ENCODE measurements at regions not wholly inside any gene's neighbourhood (a gene's known extent, or its start where the extent isn't known, plus 50 kb on each side); places are given as distances from the start of the nearest gene placed in this dataset.

- Histone ChIP-seq H3K9me2 (replicated peaks; ENCODE audit: control insufficient read depth, low read length) (no peaks in the 10 kb centered on the region), H3K36me3 (ENCODE audit: control insufficient read depth, low read length) (no peaks in the 10 kb centered on the region), H3K4me2 (ENCODE audit: low read length) (no peak overlapping the region), H3K27me3 (ENCODE audit: control insufficient read depth, low read length) (no peaks in the 10 kb centered on the region), H3K4me3 (ENCODE audit: low read length) (no peak overlapping the region), H3K79me2 (ENCODE audit: control insufficient read depth, low read length) (no peaks in the 10 kb centered on the region), H3K27ac (ENCODE audit: low read depth, low read length) (no peak overlapping the region), H3K9me3 (ENCODE audit: control insufficient read depth, insufficient read depth, low read length) (no peaks in the 10 kb centered on the region), H3F3A (ENCODE audit: control insufficient read depth, insufficient read depth) (no peaks in the 10 kb centered on the region), H4K20me1 (ENCODE audit: control insufficient read depth, insufficient read depth, low read depth, low read length) (no peaks in the 10 kb centered on the region), H3K4me1 (ENCODE audit: control insufficient read depth, low read length) (no peaks in the 10 kb centered on the region; the same call in 1 of the 2 replicates)
- TF ChIP-seq EZH2phosphoT487 (IDR thresholded peaks at IDR 0.05; ENCODE audit: borderline replicate concordance, low read length) (no peak), CTCF (IDR thresholded peaks at IDR 0.05; ENCODE audit: low read depth, low read length, poor library complexity, severe bottlenecking) (no peak)
These were observed 120.5 kb upstream of the ADAMTSL1 start for GRCh38 chr9:18353473-18353872.

- Histone ChIP-seq H4K20me1 (ENCODE audit: control insufficient read depth, insufficient read depth, low read depth, low read length) (no peaks in the 10 kb centered on the region), H3K36me3 (ENCODE audit: control insufficient read depth, low read length) (no peaks in the 10 kb centered on the region), H3K9me2 (replicated peaks; ENCODE audit: control insufficient read depth, low read length) (no peaks in the 10 kb centered on the region), H3K9me3 (ENCODE audit: control insufficient read depth, insufficient read depth, low read length) (no peaks in the 10 kb centered on the region), H3K27ac (ENCODE audit: low read depth, low read length) (no peak overlapping the region), H3K4me1 (ENCODE audit: control insufficient read depth, low read length) (peaks cover 15% of the 10 kb centered on the region), H3K4me2 (ENCODE audit: low read length) (no peak overlapping the region), H3F3A (ENCODE audit: control insufficient read depth, insufficient read depth) (no peaks in the 10 kb centered on the region), H3K27me3 (ENCODE audit: control insufficient read depth, low read length) (no peaks in the 10 kb centered on the region), H3K79me2 (ENCODE audit: control insufficient read depth, low read length) (no peaks in the 10 kb centered on the region), H3K4me3 (ENCODE audit: low read length) (no peak overlapping the region)
- no peak for TF ChIP-seq EZH2phosphoT487 (IDR thresholded peaks at IDR 0.05; ENCODE audit: borderline replicate concordance, low read length)
- no peak for TF ChIP-seq CTCF (IDR thresholded peaks at IDR 0.05; ENCODE audit: low read depth, low read length, poor library complexity, severe bottlenecking)
These were observed 116.6 kb upstream of the ADAMTSL1 start for GRCh38 chr9:18357321-18357720.

GRCh38 chr9:18358325-18358724 lies 115.6 kb upstream of the ADAMTSL1 start:
- Histone ChIP-seq H3K79me2 (ENCODE audit: control insufficient read depth, low read length) (no peaks in the 10 kb centered on the region), H3K4me2 (ENCODE audit: low read length) (no peak overlapping the region), H3K36me3 (ENCODE audit: control insufficient read depth, low read length) (no peaks in the 10 kb centered on the region), H3K27ac (ENCODE audit: low read depth, low read length) (no peak overlapping the region), H3K9me3 (ENCODE audit: control insufficient read depth, insufficient read depth, low read length) (no peaks in the 10 kb centered on the region), H3K4me1 (ENCODE audit: control insufficient read depth, low read length) (peaks cover 25% of the 10 kb centered on the region), H3F3A (ENCODE audit: control insufficient read depth, insufficient read depth) (no peaks in the 10 kb centered on the region), H3K9me2 (replicated peaks; ENCODE audit: control insufficient read depth, low read length) (no peaks in the 10 kb centered on the region), H3K4me3 (ENCODE audit: low read length) (no peak overlapping the region), H3K27me3 (ENCODE audit: control insufficient read depth, low read length) (no peaks in the 10 kb centered on the region), H4K20me1 (ENCODE audit: control insufficient read depth, insufficient read depth, low read depth, low read length) (no peaks in the 10 kb centered on the region)
- TF ChIP-seq EZH2phosphoT487 (IDR thresholded peaks at IDR 0.05; ENCODE audit: borderline replicate concordance, low read length) (no peak), CTCF (IDR thresholded peaks at IDR 0.05; ENCODE audit: low read depth, low read length, poor library complexity, severe bottlenecking) (no peak)

- Histone ChIP-seq H3K27me3 (ENCODE audit: control insufficient read depth, low read length) (no peaks in the 10 kb centered on the region), H3K79me2 (ENCODE audit: control insufficient read depth, low read length) (no peaks in the 10 kb centered on the region), H3K36me3 (ENCODE audit: control insufficient read depth, low read length) (no peaks in the 10 kb centered on the region), H3K9me2 (replicated peaks; ENCODE audit: control insufficient read depth, low read length) (no peaks in the 10 kb centered on the region), H3K4me3 (ENCODE audit: low read length) (no peak overlapping the region), H3K4me1 (ENCODE audit: control insufficient read depth, low read length) (peaks cover 35% of the 10 kb centered on the region), H3K27ac (ENCODE audit: low read depth, low read length) (no peak overlapping the region), H3K9me3 (ENCODE audit: control insufficient read depth, insufficient read depth, low read length) (no peaks in the 10 kb centered on the region), H3F3A (ENCODE audit: control insufficient read depth, insufficient read depth) (peaks cover 4% of the 10 kb centered on the region; the same call in 1 of the 2 replicates), H3K4me2 (ENCODE audit: low read length) (no peak overlapping the region), H4K20me1 (ENCODE audit: control insufficient read depth, insufficient read depth, low read depth, low read length) (no peaks in the 10 kb centered on the region)
- TF ChIP-seq EZH2phosphoT487 (IDR thresholded peaks at IDR 0.05; ENCODE audit: borderline replicate concordance, low read length): no peak
- no peak for TF ChIP-seq CTCF (IDR thresholded peaks at IDR 0.05; ENCODE audit: low read depth, low read length, poor library complexity, severe bottlenecking)
These were observed 114.6 kb upstream of the ADAMTSL1 start for GRCh38 chr9:18359335-18359734.

Data from DOHH2 (cell line).